HK-2 (cell line): ENCODE measurements at regions not wholly inside any gene's neighbourhood (a gene's known extent, or its start where the extent isn't known, plus 50 kb on each side); places are given as distances from the start of the nearest gene placed in this dataset.

ENCODE experiments used
- DNase-seq: peaks from one replicate; pipeline ENCODE4 v3.0.0-alpha.2; 2018; ENCODE audit not compliant: unreplicated experiment

DNA sequence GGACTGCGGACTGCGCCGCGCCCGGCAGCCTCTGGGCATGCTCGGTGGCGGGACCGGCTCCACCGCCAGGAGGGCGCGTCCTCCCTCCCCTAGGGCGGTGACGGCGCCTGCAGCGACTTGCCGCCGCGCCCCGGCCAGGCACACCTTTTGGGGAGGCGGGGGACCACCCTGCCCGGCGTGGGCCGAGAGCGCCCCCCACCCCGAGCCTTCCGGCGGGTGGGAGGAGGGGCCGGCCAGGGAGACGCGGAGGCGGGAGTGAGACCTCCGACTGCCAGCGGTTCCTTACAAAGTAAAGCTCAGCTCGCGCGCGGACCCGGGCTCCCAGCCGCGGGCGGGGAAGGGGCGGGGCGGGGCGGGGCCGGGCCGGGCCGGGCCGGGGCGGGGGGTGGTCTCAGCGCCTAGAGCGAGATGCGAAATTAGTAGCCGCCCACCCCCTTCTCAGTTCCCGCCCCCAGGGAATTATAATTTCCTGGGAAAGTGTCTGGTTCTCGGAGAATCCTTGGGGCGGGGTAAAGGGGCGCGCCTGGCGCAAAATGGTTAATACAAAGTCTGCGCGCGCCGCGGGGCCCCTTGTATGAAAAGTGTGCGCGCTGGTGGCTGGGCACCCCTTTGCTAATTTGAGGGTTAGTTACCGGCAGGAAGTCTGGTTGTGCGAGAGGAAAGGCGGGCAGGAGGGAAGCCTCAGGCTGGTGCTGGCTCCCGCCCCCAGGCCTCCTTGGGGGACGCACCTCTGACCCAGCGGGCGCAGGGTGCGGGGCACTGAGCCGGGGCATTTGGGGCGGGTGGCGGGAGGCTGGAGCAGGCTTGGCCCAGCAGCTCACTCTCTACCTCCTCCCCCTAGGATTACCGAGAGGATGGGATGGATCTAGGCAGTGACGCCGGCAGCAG, 224.8 kb upstream of the IL12A start:
- peak; percentile 95 for DNase-seq

GRCh38 chr3:159764490-159765029, 224.1 kb upstream of the IL12A start:
- DNase-seq, result no peak

DNA sequence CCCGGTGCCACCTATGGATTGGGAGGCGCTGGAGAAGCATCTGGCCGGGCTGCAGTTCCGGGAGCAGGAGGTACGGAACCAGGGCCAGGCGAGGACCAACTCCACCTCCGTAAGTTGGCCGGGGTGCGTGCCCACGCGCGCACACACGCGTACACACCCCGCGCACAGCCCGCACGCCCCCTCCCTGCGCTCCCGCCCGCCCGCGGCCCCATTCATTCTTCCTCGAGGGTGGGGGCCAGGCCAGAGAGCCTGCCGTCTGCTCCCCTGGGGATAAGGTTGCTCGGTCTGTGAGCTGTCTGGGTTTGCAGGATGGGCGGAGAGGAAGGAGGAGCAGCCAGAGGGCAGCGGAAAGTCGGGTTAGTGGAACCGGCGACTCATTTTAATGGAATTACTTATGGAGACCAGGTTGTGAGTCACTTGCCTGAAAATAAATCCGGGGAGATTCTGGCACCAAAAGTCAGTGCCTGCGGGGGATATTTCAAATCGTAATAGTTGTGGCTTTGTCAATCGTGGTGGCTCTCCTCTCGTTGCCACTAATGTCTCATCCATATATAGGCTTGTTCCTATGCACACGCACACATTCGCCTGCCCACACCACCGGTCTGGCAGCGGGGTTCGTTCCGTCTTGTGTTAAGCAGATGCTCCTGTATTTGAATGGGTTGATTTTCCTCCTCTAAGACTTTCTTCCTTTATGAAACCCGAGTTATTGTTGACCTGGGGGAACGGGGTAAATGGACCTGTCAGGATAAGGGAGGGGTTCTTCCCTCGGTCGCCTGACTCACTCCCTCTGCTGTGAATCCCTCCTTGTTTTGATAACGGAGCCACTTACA, 223.4 kb upstream of the IL12A start:
- peak; percentile 92 for DNase-seq

DNA sequence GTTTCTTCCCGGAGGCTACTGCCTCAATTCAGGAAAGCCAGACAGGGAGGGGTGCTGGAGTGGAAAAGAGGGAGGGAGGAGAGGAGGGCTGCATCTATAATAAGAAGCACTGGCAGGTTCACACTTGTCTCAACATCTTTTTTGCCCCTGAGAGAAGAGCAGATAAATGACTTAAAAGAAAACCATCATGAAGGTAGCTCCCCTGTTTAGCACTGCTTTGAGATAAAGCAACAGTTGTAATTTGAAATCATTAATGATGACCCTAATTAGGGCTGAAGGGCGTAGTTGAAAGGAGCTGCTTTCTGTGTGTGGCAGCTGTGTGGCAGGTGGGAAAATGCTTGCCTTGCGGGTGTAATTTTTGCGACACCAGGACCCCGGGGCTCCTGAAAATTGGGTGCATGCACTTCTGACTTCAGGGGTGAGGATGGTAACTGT, 222.8 kb upstream of the IL12A start:
- no peak for DNase-seq

- DNase-seq, result no peak
Measured at GRCh38 chr3:159766563-159767185, 222.0 kb upstream of the IL12A start.

- no peak for DNase-seq
Measured at GRCh38 chr3:159770998-159771397, 217.6 kb upstream of the IL12A start.

GRCh38 chr3:159771865-159772611, 216.6 kb upstream of the IL12A start:
- DNase-seq, result no peak

- no peak for DNase-seq
Measured at GRCh38 chr3:159773706-159774105, 214.9 kb upstream of the IL12A start.

- no peak for DNase-seq
Measured at GRCh38 chr3:159775372-159775961, 213.2 kb upstream of the IL12A start.

- DNase-seq, result no peak
Measured at GRCh38 chr3:159776779-159777178, 211.9 kb upstream of the IL12A start.

DNA sequence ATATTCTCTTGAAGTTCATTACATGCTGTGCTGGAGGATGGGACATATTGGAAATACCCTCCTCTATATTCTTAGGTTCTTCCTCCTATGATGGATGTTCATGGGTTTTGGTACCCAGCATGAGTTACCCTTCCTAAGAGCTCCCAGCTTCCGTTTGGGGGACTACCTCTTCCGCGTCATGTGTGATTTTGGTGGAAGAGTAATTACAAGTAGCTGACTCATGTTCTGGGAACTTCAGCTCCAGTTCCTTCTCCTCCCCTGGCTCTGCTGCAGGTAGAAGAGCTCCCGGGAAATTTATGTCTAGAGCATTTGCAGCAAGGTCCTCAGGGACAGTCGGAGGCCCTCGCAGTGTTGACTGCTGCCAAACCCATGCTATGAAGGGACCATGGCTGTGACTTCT, 208.8 kb upstream of the IL12A start:
- no peak for DNase-seq

DNA sequence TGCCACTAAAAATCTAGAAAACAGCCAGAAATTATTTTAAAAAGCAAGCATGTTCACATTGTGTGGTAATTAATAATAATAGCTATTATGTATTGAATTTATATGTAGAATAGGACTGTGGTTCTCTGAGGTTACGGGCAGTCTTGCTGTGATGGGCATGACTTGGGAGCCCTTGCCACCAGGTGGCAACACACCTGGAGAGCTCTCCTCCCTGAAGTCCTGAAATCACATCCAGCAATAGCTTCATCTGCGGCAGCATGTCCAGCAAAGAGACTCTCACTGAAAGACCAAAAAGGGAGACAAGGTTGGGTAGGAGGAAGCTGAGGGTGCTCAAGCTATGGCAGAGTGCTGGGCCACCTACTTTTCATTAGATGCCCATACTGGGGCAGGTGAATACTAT, 206.8 kb upstream of the IL12A start:
- no peak for DNase-seq

DNA sequence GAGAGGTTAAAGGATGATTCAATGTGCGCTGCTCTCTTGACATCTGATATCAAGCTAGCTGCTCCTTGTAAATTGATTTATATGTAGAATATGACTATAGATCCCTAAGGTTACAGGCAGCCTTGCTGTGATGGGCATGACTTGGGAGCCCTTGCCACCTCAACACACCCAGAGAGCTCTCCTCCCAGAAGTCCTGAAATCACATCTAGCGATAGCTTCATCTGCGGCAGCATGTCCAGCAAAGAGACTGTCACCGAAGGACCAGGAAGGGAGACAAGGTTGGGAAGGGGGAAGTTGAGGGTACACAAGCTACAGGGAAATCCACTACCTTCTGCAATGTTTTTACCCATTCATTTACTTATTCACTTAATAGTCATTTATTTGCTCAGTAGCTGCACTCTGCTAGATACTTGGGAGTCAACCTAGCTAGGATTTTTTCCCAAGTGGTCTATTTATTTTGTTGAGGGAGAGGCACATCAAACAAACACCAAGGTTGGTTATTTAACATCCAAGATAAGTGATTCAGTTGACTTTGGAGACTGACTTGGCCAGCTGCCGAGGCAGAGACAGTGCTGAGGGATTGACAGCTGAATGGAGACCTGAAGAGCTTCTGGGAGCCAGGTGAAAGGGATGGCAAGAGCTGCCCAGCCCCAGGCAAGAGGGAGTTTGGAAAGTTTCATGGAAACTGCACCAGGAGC, 205.8 kb upstream of the IL12A start:
- no peak for DNase-seq

- DNase-seq, result no peak
Measured at GRCh38 chr3:159783780-159784742, 204.6 kb upstream of the IL12A start.

DNA sequence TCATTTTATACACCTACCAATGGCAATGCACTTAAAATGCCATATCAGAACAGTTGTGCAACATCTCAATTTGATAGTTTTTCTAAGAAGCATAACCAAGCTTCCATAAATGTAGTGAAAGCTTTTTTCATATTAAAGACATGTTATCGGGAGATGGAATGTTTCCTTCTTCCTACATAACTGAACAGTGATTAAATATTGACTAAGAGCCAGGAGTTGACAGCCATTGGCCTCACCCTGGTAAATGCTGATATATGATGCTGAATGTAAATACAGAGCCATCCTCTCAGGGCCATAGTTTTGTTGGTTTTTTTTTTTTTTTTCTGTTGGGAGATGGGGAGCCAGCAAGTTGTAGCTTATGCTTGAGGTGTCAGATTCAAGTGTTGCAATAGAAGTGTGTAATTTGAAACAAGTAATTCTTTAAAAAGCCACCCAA, 203.3 kb upstream of the IL12A start:
- no peak for DNase-seq

- no peak for DNase-seq
Measured at GRCh38 chr3:159786489-159787177, 202.0 kb upstream of the IL12A start.

DNA sequence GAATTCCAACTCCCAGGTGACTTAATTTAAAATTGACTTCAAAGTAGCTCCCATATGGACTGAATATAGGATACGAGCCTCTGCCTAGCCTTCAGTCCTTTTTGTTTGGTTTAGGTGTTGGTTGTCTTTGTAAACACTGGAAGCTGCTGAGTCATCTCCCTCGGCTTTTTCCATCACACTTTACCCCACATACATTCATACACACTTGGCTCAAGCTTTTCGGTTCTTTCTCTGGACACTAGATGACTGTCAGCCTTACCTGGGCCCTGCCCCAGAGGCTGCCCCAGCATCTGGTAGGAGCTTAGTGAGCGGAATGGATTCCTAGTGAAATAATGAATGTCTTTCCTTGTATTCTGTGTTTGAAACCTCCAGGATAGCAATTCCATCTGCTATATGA, 201.5 kb upstream of the IL12A start:
- no peak for DNase-seq

GRCh38 chr3:159787794-159788205, 200.8 kb upstream of the IL12A start:
- no peak for DNase-seq

GRCh38 chr3:159788291-159788690, 200.3 kb upstream of the IL12A start:
- DNase-seq, result no peak
